ENCODE measurements at regions not wholly inside any gene's neighbourhood (a gene's known extent, or its start where the extent isn't known, plus 50 kb on each side); places are given as distances from the start of the nearest gene placed in this dataset.

- H3K27ac ChIP-seq = no peak overlapping the region
- WGBS, 2 donors = 72 to 81% methylated on average over 8 to 10 of the region's 10 CpGs
- DNase-seq = peak in 2 of 4 donors; percentile 27 to 40
Measured at GRCh38 chr14:65239143-65239937, 137.0 kb upstream of the MAX start.

GRCh38 chr14:65239938-65240296 lies 137.6 kb upstream of the MAX start:
- H3K36me3 ChIP-seq (replicated peaks in 1 of 2; ENCODE audit: insufficient read depth in 1 of 2, low read depth in 2 of 2) = no peaks in the 10 kb centered on the region
- 95 to 100% methylated on average over 1 of the region's 1 CpG for WGBS, 2 donors
- no peak for ATAC-seq
- no peaks in the 10 kb centered on the region for H3K27me3 ChIP-seq
- no peak for DNase-seq
- intact Hi-C loops (cut with DNase I) = no loop called here
- no peak for TF ChIP-seq POLR2A (IDR thresholded peaks at IDR 0.05)
- no peak for TF ChIP-seq CTCF (IDR thresholded peaks at IDR 0.05)
- H3K4me1 ChIP-seq = peaks cover 11% of the 10 kb centered on the region
- no peaks in the 10 kb centered on the region for H3K9me3 ChIP-seq
- no peak overlapping the region for H3K4me3 ChIP-seq
- no peak overlapping the region for H3K27ac ChIP-seq

More at GRCh38 chr14:65239143-65239937, 137.0 kb upstream of the MAX start:
- ATAC-seq = peak; percentile 66
- no peaks in the 10 kb centered on the region for H3K9me3 ChIP-seq
- H3K4me3 ChIP-seq = no peak overlapping the region
- peaks cover 10% of the 10 kb centered on the region for H3K4me1 ChIP-seq
- H3K27me3 ChIP-seq = no peaks in the 10 kb centered on the region
- TF ChIP-seq POLR2A (IDR thresholded peaks at IDR 0.05) = no peak
- no peak for TF ChIP-seq CTCF (IDR thresholded peaks at IDR 0.05)
- intact Hi-C loops (cut with DNase I) = no loop called here
- H3K36me3 ChIP-seq (replicated peaks in 1 of 2; ENCODE audit: insufficient read depth in 1 of 2, low read depth in 2 of 2) = no peaks in the 10 kb centered on the region

GRCh38 chr14:65241125-65241752 lies 138.9 kb upstream of the MAX start:
- H3K27ac ChIP-seq = no peak overlapping the region
- ATAC-seq (no peak), DNase-seq (no peak)
- intact Hi-C loops (cut with DNase I) = no loop called here
- 74 to 90% methylated on average over 9 of the region's 9 CpGs for WGBS, 2 donors
- no peaks in the 10 kb centered on the region for H3K9me3 ChIP-seq
- H3K4me3 ChIP-seq = no peak overlapping the region
- H3K27me3 ChIP-seq = no peaks in the 10 kb centered on the region
- TF ChIP-seq CTCF (IDR thresholded peaks at IDR 0.05) (no peak), POLR2A (IDR thresholded peaks at IDR 0.05) (no peak)
- peaks cover 11% of the 10 kb centered on the region for H3K4me1 ChIP-seq
- H3K36me3 ChIP-seq (replicated peaks in 1 of 2; ENCODE audit: insufficient read depth in 1 of 2, low read depth in 2 of 2) = no peaks in the 10 kb centered on the region

- H3K4me3 ChIP-seq = no peak overlapping the region
- no peaks in the 10 kb centered on the region for H3K9me3 ChIP-seq
- intact Hi-C loops (cut with DNase I) = no loop called here
- 69 to 72% methylated on average over 4 of the region's 4 CpGs for whole genome bisulfite sequencing, 2 donors
- peaks cover 11% of the 10 kb centered on the region for H3K4me1 ChIP-seq
- no peak overlapping the region for H3K27ac ChIP-seq
- TF ChIP-seq CTCF (IDR thresholded peaks at IDR 0.05) (no peak), POLR2A (IDR thresholded peaks at IDR 0.05) (no peak)
- H3K36me3 ChIP-seq (replicated peaks in 1 of 2; ENCODE audit: insufficient read depth in 1 of 2, low read depth in 2 of 2) = no peaks in the 10 kb centered on the region
- ATAC-seq (no peak), DNase-seq (no peak)
- no peaks in the 10 kb centered on the region for H3K27me3 ChIP-seq
Measured at GRCh38 chr14:65242732-65243134, 140.4 kb upstream of the MAX start.

Measured in body of pancreas (tissue), 4 donors.